GM19468 (cell line): ENCODE measurements at regions not wholly inside any gene's neighbourhood (a gene's known extent, or its start where the extent isn't known, plus 50 kb on each side); places are given as distances from the start of the nearest gene placed in this dataset.

ENCODE experiments used
- ATAC-seq: cut with Tn5 transposase; IDR thresholded peaks from one replicate; pipeline ENCODE4 v1.9.1; 2021; ENCODE audit warnings: mild to moderate bottlenecking, moderate library complexity, moderate number of reproducible peaks; ENCODE audit not compliant: unreplicated experiment; ENCODE audit errors: extremely low read depth

- ATAC-seq: no peak
Measured at GRCh38 chr18:2411381-2411960, 159.8 kb downstream of the METTL4 start.

- ATAC-seq: no peak
Measured at GRCh38 chr18:2412281-2412680, 159.0 kb downstream of the METTL4 start.

DNA sequence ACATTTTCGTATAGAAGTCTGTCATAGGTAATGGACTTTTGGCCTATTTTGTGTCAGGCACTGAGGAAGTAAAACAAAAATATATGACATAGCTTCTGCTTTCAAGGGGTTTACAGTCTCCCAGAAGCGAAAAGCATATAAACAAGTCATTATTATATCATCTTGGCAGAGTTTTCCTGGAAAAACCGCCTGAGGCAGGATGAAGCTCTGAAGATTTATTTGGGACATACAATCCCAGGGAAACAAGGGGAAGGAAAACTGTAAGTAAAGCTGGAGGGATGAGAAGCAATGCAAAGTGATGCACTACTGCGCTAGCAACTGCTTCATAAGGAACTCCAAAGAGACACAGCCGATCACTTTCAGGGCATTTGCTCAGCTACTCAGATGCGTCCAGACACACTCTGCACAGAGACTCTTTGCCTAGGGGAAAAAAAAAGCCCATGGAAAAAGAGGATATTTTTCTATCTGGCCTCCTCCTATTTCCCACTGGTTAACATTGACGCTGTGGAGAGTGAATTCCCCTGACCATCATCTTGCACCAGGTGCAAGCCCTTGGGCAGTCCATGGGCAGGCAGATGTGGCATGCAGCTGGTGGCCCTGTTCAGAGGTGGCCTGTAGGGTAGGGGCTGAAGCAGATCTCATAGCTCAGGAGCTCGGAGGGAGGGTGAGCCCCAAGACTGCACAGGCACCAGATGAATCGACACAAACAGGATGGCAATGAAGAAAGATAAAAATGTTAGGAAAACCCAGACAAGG is 158.1 kb downstream of the METTL4 start:
- ATAC-seq: no peak

DNA sequence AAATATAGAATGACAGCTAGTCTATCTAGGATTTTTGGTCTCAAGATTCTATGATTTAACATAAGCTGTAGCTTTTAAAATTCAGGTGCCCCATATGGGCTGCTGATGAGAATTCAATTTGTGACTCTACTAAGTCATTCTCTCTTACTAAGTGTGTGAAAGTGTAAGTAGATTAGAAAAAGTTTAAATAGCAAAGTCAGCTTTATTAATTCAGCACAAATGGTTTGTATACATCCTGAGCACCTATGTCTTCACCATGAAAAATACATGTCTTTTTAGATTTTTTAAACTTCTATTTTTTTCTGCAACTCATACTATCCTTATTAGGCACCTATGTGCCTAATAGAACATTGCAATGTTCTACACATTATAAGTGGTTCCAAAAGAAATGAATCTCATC is 157.1 kb downstream of the METTL4 start:
- ATAC-seq: no peak

DNA sequence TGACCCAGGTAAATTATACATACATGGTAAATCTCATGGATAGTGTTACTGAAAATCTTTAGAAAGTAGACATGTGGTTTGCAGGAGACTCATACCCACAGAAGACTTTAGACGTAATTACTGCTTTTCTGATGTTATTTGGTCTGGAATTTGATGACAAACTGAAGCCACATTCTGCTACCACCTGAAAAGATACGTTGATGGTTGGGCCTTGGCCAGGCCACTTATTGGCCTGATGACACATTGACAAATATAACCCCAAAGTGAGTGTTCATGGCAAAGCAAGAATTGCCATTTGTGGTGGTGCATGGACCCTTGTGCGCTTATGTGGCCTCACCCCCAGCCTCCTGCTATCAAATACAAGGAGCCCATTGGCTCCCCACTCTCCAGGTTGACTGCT is 155.6 kb downstream of the METTL4 start:
- ATAC-seq: no peak

GRCh38 chr18:2417861-2418610 is 153.3 kb downstream of the METTL4 start:
- ATAC-seq: no peak

- no peak for ATAC-seq
Measured at GRCh38 chr18:2420367-2420766, 150.9 kb downstream of the METTL4 start.

DNA sequence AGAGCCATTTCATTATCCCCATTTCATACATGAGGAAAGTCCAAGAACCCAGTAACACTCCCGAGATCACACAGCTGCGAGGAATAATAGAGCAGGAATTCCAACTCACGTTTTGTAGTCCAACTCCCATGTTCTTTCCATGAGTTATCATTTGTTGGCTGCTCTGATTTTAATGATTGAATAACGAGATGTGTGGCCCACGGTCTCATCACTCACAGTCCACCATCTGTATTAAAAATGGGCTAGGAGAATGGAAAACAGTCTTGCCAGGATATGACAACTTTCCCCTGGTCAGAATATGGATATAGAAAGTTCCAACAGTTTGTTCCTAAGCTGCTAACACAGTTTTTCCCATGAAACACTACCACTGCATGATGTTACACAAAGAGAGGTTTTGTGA is 147.5 kb downstream of the METTL4 start:
- ATAC-seq: no peak

DNA sequence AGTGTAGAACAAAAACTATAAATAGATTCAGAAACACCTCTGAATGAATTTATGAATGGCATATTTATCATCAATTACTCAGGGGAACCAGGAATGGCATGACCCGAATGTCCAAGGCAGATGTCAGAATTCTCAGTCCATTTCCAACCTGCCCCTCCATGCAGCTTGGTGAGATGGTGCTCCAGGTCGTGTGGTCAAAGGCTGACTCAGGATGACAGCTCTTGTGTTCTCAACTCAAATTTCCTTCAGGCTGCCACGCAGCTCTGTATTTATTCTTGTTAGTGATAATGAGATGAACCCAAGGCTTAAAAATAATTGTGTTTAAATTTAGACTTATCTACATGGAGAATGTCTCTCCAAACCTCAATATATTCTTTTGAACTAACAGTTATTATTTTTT is 146.9 kb downstream of the METTL4 start:
- no peak for ATAC-seq

GRCh38 chr18:2425426-2426317 is 145.6 kb downstream of the METTL4 start:
- no peak for ATAC-seq

DNA sequence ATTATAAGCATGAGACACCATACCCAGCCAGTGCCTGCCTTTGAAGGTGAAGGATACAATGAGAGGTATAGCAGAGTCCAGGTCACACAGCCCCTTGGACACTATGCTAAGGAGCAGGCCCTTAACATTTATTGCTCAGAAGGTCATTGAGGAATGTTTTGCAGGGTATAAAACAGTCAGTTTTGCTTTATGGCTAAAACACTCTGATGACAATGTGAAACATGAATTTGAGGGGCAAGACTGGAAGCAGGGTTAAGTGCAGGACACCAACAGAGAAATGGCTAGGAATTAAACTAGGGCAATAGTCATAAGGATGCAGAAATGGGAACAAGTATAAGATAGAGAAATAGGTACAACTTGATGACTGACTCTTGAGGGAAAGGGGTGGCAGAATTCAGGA is 141.1 kb downstream of the METTL4 start:
- no peak for ATAC-seq

DNA sequence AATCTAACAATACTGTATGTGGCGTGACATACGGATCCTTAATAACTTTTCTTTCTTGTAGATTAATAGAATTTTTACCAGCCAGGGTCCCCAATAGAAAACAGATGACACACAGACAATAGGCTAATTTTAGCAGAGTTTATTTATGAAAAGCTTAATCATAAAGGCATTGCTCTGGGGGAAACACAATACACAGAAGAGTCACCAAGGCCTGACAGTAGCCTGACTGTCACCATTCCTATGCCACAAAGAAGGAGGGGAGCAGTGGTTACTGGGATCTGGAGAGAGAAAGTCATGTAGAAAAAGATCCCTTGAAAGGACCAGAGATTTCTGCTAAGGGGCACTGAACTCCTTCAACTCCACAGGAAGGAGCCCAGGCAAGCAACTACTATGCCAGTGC is 139.5 kb downstream of the METTL4 start:
- ATAC-seq: no peak

DNA sequence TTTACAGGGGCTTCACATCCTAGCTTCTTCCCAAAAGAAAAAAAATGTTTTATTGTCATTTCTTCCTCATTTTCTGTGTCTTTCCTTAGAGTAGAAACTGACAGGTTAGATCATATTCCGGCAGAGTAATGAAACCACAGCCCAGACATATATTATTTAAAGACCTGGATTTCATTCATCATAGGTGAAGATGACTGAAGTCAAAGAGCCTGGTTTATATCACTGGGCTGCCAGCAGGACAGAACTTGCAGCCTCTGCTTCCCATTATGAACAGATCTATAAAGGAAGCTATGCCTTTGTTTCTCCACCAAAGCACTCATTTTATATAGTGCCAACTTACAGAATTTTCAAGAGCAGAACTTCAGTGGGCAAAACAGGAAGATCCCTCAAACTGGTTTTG is 137.9 kb downstream of the METTL4 start:
- no peak for ATAC-seq

- no peak for ATAC-seq
Measured at GRCh38 chr18:2441544-2441943, 129.8 kb downstream of the METTL4 start.

DNA sequence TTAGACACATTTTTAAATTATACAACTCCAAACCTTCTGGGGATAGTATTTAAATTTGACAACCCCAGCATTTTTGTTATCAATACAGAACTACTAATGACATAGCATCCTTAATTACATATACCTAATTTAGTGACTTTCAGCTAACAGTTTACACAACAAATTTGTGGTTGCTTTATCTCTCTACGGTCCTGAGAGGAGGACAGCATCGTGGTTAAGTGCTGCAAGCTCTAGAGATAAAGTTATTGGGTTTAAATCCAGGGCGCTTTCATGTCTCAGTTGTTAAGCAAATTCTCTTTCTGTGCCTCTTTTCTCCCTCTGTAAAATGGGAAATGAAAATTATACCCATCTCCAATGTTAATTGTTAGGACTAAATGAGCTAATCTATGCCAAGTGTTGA is 129.3 kb downstream of the METTL4 start:
- ATAC-seq: no peak

DNA sequence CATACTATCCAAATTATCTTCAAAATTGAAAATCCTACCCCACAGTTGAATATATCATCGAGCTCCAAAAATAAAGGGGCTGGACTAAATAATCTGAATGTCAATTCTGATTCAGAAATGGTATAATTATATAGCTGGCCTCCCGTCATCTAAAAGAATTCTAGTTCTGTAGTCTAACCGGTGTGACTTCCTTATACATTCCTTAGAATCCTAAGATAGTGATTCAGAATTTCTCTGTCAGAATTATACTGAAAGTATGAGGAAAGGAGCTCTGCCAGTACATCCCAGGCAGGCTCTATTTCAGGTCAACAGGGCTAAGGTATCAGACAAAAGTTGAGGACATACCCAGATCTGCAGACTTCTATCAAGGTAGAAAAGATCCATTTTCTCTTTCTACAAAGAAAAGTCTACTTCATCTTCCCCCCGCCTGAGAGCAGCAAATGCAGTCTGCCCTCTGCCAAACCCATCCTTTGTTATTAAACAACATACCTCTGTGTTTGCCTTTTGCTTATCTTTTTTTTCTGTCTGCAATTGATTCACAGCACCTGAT is 128.5 kb downstream of the METTL4 start:
- ATAC-seq: no peak

- no peak for ATAC-seq
Measured at GRCh38 chr18:2444201-2444875, 127.0 kb downstream of the METTL4 start.

DNA sequence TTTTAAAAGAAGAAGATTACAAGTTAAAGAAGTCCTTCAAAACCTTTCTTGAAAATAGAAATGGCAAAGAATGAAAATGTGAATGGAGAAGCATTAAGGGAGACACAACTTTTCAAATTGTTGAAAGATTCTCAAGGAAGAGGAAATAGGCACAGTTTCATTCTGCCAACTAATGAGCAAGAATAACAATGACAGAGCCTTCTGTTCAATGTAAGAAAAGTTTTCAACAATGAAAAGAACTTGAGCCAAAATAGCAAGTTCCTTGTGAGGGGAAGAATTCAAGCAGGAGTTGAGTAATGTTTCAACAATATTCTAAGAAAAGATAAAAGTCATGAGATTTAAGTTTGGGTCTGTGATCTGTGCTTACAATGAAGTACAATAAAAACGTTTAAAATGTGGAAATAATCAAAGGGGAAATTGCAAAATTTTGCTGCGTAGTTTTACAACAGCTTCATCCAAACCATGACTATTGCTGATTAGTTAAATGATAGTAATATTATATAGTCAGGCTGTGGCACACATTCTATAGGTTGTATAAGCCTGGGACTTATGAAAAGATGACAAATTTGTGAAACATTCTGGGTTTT is 122.6 kb downstream of the METTL4 start:
- no peak for ATAC-seq

- ATAC-seq: no peak
Measured at GRCh38 chr18:2451556-2451955, 119.7 kb downstream of the METTL4 start.
